ENCODE measurements at regions not wholly inside any gene's neighbourhood (a gene's known extent, or its start where the extent isn't known, plus 50 kb on each side); places are given as distances from the start of the nearest gene placed in this dataset.
"Not testable (repeated sequence)": the region's sequence is repeated elsewhere in the genome, so short reads cannot be mapped to it uniquely, and the experiment has no call there.

- DNase-seq (ENCODE audit: low read depth): no peak
These were observed 193.2 kb upstream of the KLF3 start for GRCh38 chr4:38470735-38471262.

- DNase-seq (ENCODE audit: low read depth): no peak
These were observed 181.3 kb upstream of the KLF3 start for GRCh38 chr4:38482696-38483095.

GRCh38 chr4:38483628-38484027 is 180.4 kb upstream of the KLF3 start:
- DNase-seq (ENCODE audit: low read depth): not testable (repeated sequence)

GRCh38 chr4:38489011-38489861 is 174.8 kb upstream of the KLF3 start:
- no peak for DNase-seq (ENCODE audit: low read depth)

GRCh38 chr4:38489924-38490639 is 173.9 kb upstream of the KLF3 start:
- DNase-seq (ENCODE audit: low read depth): peak; percentile 15

GRCh38 chr4:38490753-38491446 is 173.1 kb upstream of the KLF3 start:
- DNase-seq (ENCODE audit: low read depth): no peak

GRCh38 chr4:38491854-38492478 is 172.0 kb upstream of the KLF3 start:
- no peak for DNase-seq (ENCODE audit: low read depth)

GRCh38 chr4:38493066-38493465 is 170.9 kb upstream of the KLF3 start:
- DNase-seq (ENCODE audit: low read depth): no peak

- no peak for DNase-seq (ENCODE audit: low read depth)
These were observed 168.6 kb upstream of the KLF3 start for GRCh38 chr4:38495446-38495845.

- no peak for DNase-seq (ENCODE audit: low read depth)
These were observed 166.9 kb upstream of the KLF3 start for GRCh38 chr4:38497121-38497520.

- no peak for DNase-seq (ENCODE audit: low read depth)
These were observed 164.9 kb upstream of the KLF3 start for GRCh38 chr4:38499101-38499500.

- no peak for DNase-seq (ENCODE audit: low read depth)
These were observed 163.6 kb upstream of the KLF3 start for GRCh38 chr4:38500433-38500832.

GRCh38 chr4:38501698-38502097 is 162.3 kb upstream of the KLF3 start:
- no peak for DNase-seq (ENCODE audit: low read depth)

- no peak for DNase-seq (ENCODE audit: low read depth)
These were observed 160.2 kb upstream of the KLF3 start for GRCh38 chr4:38503689-38504395.

- no peak for DNase-seq (ENCODE audit: low read depth)
These were observed 159.6 kb upstream of the KLF3 start for GRCh38 chr4:38504396-38504715.

- DNase-seq (ENCODE audit: low read depth): no peak
These were observed 154.4 kb upstream of the KLF3 start for GRCh38 chr4:38509551-38509950.

- DNase-seq (ENCODE audit: low read depth): no peak
These were observed 153.8 kb upstream of the KLF3 start for GRCh38 chr4:38510201-38510600.

GRCh38 chr4:38511702-38512101 is 152.3 kb upstream of the KLF3 start:
- no peak for DNase-seq (ENCODE audit: low read depth)

- DNase-seq (ENCODE audit: low read depth): no peak
These were observed 151.2 kb upstream of the KLF3 start for GRCh38 chr4:38512840-38513239.

GRCh38 chr4:38514465-38515146 is 149.4 kb upstream of the KLF3 start:
- DNase-seq (ENCODE audit: low read depth): no peak

GRCh38 chr4:38516190-38516589 is 147.8 kb upstream of the KLF3 start:
- no peak for DNase-seq (ENCODE audit: low read depth)

All from stimulated activated CD4-positive, alpha-beta T cell treated with anti-CD3 and anti-CD28 coated beads, Interleukin-2, amount 100 ng/mL, for 4 hours (primary cell).